Glomerular visceral epithelial cell (primary cell): ENCODE measurements at regions not wholly inside any gene's neighbourhood (a gene's known extent, or its start where the extent isn't known, plus 50 kb on each side); places are given as distances from the start of the nearest gene placed in this dataset.
A peak's percentile ranks its signal among the peaks of the same experiment; 100 is the strongest.

ENCODE experiments used
- DNase-seq: peaks from one replicate; pipeline ENCODE4 v3.0.0-alpha.2; 2016; ENCODE audit errors: extremely low spot score

- DNase-seq: no peak
Observed at GRCh38 chr9:115941561-115942315, 211.9 kb upstream of the PAPPA start.

DNA sequence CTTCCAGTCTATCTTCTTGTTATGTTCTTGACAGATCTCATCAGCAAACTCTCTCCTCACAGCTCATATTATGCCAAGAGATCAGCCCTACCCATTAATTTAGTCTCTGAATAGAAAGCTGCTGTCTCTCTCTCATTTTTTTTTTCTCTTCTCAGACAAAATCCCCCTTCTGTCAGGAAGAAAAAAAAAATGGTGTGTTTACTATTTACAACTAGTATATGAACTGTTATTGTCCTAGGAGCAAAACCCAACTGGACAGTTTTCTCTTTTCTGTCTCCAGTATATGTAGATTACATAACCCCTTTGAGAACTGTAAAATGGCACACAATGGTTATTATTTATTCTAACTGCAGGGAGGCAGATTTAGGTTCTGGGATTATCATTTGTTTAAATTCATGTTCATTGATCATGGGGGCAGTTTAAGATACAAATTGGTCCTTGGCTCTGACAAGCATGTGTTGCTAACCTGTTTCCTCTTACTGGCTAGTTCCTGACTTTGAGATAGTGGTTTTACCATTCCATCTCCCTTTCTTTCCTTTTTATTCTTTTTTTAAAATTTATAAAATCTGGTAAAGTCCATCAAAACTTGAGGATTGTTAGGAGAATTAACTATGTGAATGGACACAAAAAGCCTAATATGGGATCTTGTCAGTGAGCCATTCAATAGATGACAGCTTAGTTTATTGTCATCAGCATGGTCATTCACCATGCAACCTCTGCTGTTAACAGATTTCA is 210.0 kb upstream of the PAPPA start:
- DNase-seq: no peak

- peak; percentile 57 for DNase-seq
Observed at GRCh38 chr9:115944166-115944948, 209.2 kb upstream of the PAPPA start.

GRCh38 chr9:115945009-115945431 is 208.6 kb upstream of the PAPPA start:
- no peak for DNase-seq

- DNase-seq: no peak
Observed at GRCh38 chr9:115946530-115946929, 207.1 kb upstream of the PAPPA start.

DNA sequence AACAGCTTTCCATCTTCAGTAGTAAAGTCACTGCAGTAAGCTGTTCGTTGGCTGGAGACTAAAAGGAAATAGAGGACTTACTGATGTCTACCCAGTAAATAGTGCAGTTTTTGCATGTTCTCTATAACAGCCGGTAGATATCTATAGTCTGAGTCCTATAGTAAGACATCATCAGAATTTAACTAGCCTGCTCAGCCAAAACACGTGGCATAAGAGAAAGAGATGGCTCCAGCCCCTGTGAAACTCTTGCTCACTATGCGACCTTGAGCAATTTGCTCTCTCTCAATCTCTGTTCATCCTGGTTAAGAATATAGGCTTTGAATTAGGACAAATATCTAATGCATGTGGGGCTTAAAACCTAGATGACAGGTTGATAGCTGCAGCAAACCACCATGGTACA is 201.6 kb upstream of the PAPPA start:
- DNase-seq: no peak

DNA sequence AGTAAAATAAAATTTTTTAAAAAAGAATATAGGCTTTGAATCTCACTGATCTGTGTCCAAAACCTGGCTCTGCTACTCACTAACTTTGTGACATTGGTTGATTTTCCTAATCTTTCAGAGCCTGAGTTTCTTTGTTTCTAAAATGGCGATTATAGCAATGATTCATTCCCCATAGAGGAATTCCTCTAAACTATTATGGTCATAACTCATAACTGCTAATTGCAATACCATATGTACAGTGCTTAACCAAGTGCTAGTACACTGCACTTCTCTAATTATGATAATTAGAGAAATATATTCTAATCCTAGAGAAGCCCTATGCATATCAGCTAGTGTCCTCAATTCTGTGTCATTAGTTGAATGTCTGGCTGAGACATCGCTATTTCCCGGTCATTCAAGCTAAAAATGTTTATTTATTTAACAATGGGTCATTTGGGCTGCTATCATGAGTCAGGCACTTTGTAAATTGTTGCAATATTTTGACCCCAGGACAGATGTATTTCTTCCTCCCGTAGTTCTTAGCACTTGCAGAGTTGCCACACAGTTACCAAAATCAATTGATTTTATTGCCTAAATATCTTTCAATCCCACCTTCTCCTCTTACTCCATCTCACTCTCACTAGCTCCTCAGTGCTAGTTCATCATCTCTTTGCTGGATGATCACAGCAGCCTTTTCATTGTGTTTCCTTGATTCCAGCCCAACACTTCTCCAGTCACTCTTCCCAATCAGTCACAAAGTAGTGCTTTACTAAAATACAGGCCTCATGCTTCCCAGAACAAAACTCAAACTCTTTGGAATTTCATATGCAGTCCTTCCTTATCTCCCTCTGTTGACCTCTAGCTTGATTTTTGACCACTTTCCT is 200.9 kb upstream of the PAPPA start:
- DNase-seq: peak; percentile 5

GRCh38 chr9:115956371-115956770 is 197.2 kb upstream of the PAPPA start:
- DNase-seq: no peak

DNA sequence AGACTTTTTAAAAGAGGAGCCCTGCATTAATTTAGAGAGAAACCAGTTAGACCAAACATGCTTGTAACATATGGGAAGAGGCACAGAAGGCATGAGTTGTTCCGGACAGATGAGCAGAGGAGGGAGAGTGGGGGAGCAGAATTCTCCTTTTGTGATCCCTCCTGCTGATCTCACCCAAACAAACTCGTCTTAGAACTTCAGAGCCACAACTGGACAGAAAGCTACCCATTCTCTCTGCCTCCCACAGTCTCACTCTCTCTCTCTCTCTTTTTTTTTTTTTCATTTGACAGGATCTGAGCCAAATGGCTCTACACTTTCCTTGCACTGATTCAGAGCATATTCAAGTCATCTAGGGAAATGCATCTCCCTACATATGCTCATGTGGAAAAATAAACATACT is 196.0 kb upstream of the PAPPA start:
- DNase-seq: no peak

GRCh38 chr9:115964710-115965347 is 188.8 kb upstream of the PAPPA start:
- DNase-seq: no peak

DNA sequence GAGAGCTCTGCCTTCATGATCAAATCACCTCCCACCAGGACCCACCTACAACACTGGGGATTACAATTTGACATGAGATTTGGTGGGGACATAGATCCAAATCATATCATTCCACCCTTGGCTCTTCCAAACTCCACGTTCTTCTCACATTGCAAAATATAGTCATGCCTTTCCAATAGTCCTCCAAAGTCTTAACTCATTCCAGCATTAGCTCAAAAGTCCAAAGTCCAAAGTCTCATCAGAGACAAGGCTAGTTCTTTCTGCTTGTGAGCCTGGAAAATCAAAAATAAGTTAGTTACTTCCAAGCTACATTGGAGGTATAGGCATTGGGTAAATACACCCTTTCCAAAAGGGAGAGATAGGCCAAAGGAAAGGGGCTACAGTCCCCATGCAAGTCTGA is 186.9 kb upstream of the PAPPA start:
- no peak for DNase-seq

GRCh38 chr9:115969096-115969495 is 184.5 kb upstream of the PAPPA start:
- DNase-seq: peak; percentile 13

DNA sequence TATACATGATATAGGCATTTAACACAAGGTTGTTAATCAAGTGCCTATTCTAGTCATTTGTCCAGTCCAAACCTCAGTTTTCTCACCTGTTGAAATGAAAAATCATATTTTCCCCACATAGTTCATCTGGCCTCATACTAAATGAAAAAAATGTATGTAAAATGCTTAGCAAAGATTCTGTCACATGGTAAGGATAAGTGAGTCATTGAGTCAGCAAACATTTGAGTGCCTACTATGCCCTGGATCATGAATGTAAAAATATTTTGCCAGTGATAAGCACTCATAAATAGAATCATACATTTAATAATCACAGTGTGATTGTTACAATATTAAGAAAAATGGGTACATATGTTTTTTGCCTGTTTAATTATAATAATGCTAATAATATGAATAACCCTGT is 181.2 kb upstream of the PAPPA start:
- no peak for DNase-seq

- no peak for DNase-seq
Observed at GRCh38 chr9:115972843-115973595, 180.6 kb upstream of the PAPPA start.

- DNase-seq: no peak
Observed at GRCh38 chr9:115976781-115977180, 176.8 kb upstream of the PAPPA start.

DNA sequence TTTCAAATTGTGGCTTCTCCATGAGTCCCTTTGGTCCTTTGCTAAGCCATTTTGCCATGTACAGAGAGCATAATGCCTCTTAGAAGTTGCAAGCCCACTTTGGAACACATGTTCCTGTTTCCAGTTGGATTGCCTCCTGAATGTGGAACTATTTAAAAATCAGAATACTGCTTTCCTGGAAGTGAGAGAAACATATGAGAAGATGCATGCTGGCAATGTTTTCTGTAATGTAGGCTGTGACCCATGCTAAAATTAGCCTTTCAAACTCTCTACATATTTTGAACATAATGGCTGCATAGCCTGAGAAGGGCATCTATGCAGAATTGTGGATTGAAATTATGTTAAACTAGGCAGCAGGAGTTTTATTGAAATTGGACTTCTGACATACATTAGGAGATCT is 175.5 kb upstream of the PAPPA start:
- DNase-seq: no peak

DNA sequence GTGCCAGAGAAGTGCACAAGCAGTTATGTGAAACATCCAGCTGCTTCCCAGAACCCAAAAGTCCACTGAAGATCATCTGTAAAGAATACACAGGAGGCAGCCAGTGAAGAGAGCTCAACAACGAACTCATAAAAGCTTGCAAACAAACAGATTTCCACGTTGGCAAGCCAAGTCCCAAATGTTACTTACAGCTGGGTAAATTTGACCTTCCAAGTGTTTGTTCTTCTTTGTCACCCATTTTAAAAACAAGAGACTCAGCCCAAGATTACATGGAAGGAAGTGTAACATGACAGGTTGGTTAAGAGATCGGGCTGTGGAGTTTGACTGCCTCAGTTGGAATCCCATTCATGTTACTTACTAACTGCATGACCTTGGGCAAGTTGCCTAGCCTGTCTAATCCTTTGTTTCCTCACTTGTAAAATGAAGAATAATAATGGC is 174.9 kb upstream of the PAPPA start:
- no peak for DNase-seq

DNA sequence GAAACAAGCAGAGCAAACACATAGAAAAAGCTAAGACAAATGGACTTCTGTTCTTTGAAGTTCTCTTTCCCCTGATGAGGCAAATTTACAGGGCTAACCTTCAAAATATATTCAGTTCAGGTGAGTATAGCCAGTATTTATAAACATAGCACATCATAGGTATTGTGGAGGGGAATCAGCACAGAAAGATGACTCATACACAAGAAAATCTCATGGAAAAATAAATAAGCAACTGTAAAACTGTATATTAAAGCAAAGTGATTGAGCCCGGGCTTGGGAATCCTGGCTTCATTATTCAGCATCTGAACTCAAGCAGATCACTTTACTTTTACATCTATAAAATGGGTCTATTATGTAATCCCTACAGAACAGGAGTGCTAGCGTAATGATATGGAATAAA is 173.5 kb upstream of the PAPPA start:
- no peak for DNase-seq

DNA sequence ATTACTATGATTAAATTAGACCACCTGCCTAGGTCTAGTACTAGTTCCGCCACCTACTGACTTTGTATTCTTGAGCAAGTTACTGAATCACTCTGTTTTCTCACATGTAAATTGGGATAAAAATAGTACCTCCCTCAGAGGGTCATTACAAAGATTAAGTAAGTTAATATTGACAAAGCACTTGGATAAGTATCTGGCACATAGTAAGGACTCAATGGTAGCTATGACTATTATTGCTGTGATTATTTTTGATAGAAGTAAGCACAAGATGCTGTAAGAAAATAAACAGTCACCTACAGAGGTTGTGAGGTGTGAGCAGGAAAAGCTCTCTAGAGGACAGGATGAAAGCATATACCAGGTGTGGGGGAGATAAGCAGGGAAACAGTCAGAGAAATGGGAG is 173.1 kb upstream of the PAPPA start:
- no peak for DNase-seq

- no peak for DNase-seq
Observed at GRCh38 chr9:115980976-115981375, 172.6 kb upstream of the PAPPA start.
